GM12878 (cell line): ENCODE measurements at regions not wholly inside any gene's neighbourhood (a gene's known extent, or its start where the extent isn't known, plus 50 kb on each side); places are given as distances from the start of the nearest gene placed in this dataset.

Experiments
- BHLHE40 ChIP-seq, 2 experiments: fragments of 450-650 bp in 1 of 2; IDR thresholded peaks; 2 replicates each; pipeline ENCODE4 v1.6.1; 2011 to 2017; ENCODE audit warnings: low read depth in 2 of 2, borderline replicate concordance in 1 of 2, improper control_type of control experiment in 1 of 2, low read length in 1 of 2, mild to moderate bottlenecking in 1 of 2
- GABPA ChIP-seq: IDR thresholded peaks from 2 replicates; pipeline ENCODE4 v1.6.1; 2014; ENCODE audit warnings: antibody characterized with exemption, low read depth, mild to moderate bottlenecking, inconsistent platforms
- POLR2A ChIP-seq: IDR thresholded peaks from 2 replicates; pipeline ENCODE4 v1.6.1; 2011; ENCODE audit warnings: low read depth, mild to moderate bottlenecking, low read length
- RAD21 ChIP-seq: IDR thresholded peaks from 2 replicates; pipeline ENCODE4 v1.6.1; 2011; ENCODE audit warnings: mild to moderate bottlenecking, low read depth, low read length, moderate library complexity; ENCODE audit not compliant: insufficient read depth
- WRNIP1 ChIP-seq: IDR thresholded peaks from 2 replicates; pipeline ENCODE4 v1.6.1; 2011; ENCODE audit warnings: low read depth, low read length, improper control_type of control experiment, borderline replicate concordance
- TF ChIP-seq, protein P1 (sequence below), 3 experiments: IDR thresholded peaks in 2 of 3; conservative IDR thresholded peaks in 1 of 3; 2 replicates each; pipeline ENCODE4 v1.5.1; 2011; ENCODE audit warnings: low read depth in 3 of 3, low read length in 3 of 3, mild to moderate bottlenecking in 3 of 3, control low read depth in 2 of 3, moderate library complexity in 2 of 3, inconsistent platforms in 1 of 3, mixed read lengths in 1 of 3; ENCODE audit not compliant: control insufficient read depth in 2 of 3, insufficient read depth in 1 of 3; ENCODE audit errors: extremely low read depth in 1 of 3

- TF ChIP-seq GABPA, result no peak
- TF ChIP-seq, protein P1, sequence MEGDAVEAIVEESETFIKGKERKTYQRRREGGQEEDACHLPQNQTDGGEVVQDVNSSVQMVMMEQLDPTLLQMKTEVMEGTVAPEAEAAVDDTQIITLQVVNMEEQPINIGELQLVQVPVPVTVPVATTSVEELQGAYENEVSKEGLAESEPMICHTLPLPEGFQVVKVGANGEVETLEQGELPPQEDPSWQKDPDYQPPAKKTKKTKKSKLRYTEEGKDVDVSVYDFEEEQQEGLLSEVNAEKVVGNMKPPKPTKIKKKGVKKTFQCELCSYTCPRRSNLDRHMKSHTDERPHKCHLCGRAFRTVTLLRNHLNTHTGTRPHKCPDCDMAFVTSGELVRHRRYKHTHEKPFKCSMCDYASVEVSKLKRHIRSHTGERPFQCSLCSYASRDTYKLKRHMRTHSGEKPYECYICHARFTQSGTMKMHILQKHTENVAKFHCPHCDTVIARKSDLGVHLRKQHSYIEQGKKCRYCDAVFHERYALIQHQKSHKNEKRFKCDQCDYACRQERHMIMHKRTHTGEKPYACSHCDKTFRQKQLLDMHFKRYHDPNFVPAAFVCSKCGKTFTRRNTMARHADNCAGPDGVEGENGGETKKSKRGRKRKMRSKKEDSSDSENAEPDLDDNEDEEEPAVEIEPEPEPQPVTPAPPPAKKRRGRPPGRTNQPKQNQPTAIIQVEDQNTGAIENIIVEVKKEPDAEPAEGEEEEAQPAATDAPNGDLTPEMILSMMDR (IDR thresholded peaks at IDR 0.05 in 2 of 3, conservative IDR thresholded peaks at IDR 0.05 in 1 of 3; ENCODE audit: control insufficient read depth in 2 of 3, extremely low read depth in 1 of 3, insufficient read depth in 1 of 3, low read depth in 3 of 3, low read length in 3 of 3), result no peak
- TF ChIP-seq POLR2A, result no peak
- TF ChIP-seq WRNIP1, result no peak
- no peak for TF ChIP-seq BHLHE40 (IDR thresholded peaks at IDR 0.05; ENCODE audit: borderline replicate concordance in 1 of 2, low read depth in 2 of 2, low read length in 1 of 2)
- TF ChIP-seq RAD21, result no peak
These were observed 294.6 kb downstream of the PTTG2 start for GRCh38 chr4:38254825-38255224.
